Loucy (cell line): ENCODE measurements at regions not wholly inside any gene's neighbourhood (a gene's known extent, or its start where the extent isn't known, plus 50 kb on each side); places are given as distances from the start of the nearest gene placed in this dataset.

Source experiments
- H2AFZ ChIP-seq: fragments of 200-600 bp; sonication (generic); 2 replicates; pipeline ENCODE4 v1.6.0; 2016; ENCODE audit warnings: antibody characterized with exemption, mild to moderate bottlenecking, low read length, moderate library complexity
- H3F3A ChIP-seq: fragments of 200-600 bp; 2 replicates; pipeline ENCODE4 v1.6.0; 2016; ENCODE audit warnings: antibody characterized with exemption, low read depth, mild to moderate bottlenecking
- H3K27me3 ChIP-seq: fragments of 200-600 bp; sonication (generic); 2 replicates; pipeline ENCODE4 v1.6.1; 2014; ENCODE audit warnings: low read length, mild to moderate bottlenecking; ENCODE audit not compliant: insufficient read depth, poor library complexity, severe bottlenecking
- H3K36me3 ChIP-seq: fragments of 200-600 bp; sonication (generic); 2 replicates; pipeline ENCODE4 v1.6.1; 2016; ENCODE audit warnings: low read length; ENCODE audit not compliant: insufficient read depth
- H3K4me1 ChIP-seq: fragments of 200-600 bp; sonication (generic); 2 replicates; pipeline ENCODE4 v1.5.1; 2014; ENCODE audit warnings: low read length, mild to moderate bottlenecking; ENCODE audit not compliant: insufficient read depth, poor library complexity, severe bottlenecking
- H3K4me2 ChIP-seq: fragments of 200-600 bp; sonication (generic); 2 replicates; pipeline ENCODE4 v1.6.0; 2014; ENCODE audit warnings: antibody characterized with exemption, low read length, low read depth, mild to moderate bottlenecking; ENCODE audit not compliant: poor library complexity, severe bottlenecking
- H3K4me3 ChIP-seq: fragments of 200-600 bp; sonication (generic); 2 replicates; pipeline ENCODE4 v1.5.1; 2014; ENCODE audit warnings: low read length, mild to moderate bottlenecking, mixed read lengths; ENCODE audit not compliant: poor library complexity, severe bottlenecking
- H3K79me2 ChIP-seq: fragments of 200-600 bp; sonication (generic); 2 replicates; pipeline ENCODE4 v1.6.1; 2014; ENCODE audit warnings: low read length; ENCODE audit not compliant: insufficient read depth
- H3K9ac ChIP-seq: fragments of 200-600 bp; sonication (generic); 2 replicates; pipeline ENCODE4 v1.6.0; 2014; ENCODE audit warnings: mild to moderate bottlenecking, low read depth, low read length, moderate library complexity; ENCODE audit not compliant: poor library complexity, severe bottlenecking
- H3K9me2 ChIP-seq: fragments of 200-600 bp; sonication (generic); replicated peaks from 2 replicates; pipeline ENCODE4 v1.6.1; 2016; ENCODE audit warnings: low read depth, low read length, mixed read lengths
- H3K9me3 ChIP-seq: fragments of 200-600 bp; sonication (generic); 2 replicates; pipeline ENCODE4 v1.6.1; 2014; ENCODE audit warnings: mild to moderate bottlenecking, antibody characterized with exemption, low read length, low read depth; ENCODE audit not compliant: insufficient read depth
- H4K20me1 ChIP-seq: fragments of 200-600 bp; sonication (generic); 2 replicates; pipeline ENCODE4 v1.6.0; 2014; ENCODE audit warnings: antibody characterized with exemption, low read length, mild to moderate bottlenecking; ENCODE audit not compliant: insufficient read depth, poor library complexity, severe bottlenecking
- EZH2phosphoT487 ChIP-seq: fragments of 200-600 bp; IDR thresholded peaks from 2 replicates; pipeline ENCODE4 v1.6.1; 2018; ENCODE audit warnings: antibody characterized with exemption, mild to moderate bottlenecking, moderate library complexity, borderline replicate concordance
- TF ChIP-seq, protein P1 (sequence below): fragments of 200-600 bp; sonication (generic); conservative IDR thresholded peaks from 2 replicates; pipeline ENCODE4 v1.5.1; 2014; ENCODE audit warnings: mild to moderate bottlenecking, antibody characterized with exemption, low read length

DNA sequence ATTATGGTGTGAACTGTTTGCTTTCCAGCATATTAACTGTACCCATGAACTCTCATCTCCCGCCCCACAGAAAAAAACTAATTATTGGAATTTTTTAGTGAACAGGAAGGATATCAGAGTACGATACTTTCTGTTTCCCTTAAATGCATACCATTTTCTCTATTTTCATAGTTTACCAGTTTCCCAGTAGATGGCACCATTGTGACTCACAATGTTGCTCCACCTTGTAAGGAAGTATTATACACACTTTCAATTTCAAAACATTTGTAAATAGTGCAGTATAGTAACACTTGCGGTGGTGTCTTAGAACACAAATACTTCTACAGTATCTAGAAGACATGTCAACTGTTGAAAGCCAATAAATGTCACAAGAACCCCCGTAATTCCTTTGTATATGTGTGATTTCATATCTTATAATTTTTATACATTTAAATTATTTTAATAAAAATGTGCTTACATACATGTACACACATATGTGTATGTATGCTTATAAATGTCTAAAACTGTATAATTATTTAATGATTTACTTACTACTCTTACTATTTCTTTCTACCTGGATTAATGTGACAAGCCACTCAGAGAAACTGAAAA lies 167.3 kb downstream of the SLIT2 start:
- Histone ChIP-seq H2AFZ (peak overlapping the region; percentile 99), H3K27me3 (no peaks in the 10 kb centered on the region), H3K36me3 (no peaks in the 10 kb centered on the region), H4K20me1 (no peaks in the 10 kb centered on the region), H3F3A (no peaks in the 10 kb centered on the region), H3K9me3 (no peaks in the 10 kb centered on the region), H3K4me3 (peak overlapping the region; percentile 69), H3K9me2 (no peaks in the 10 kb centered on the region), H3K4me1 (no peaks in the 10 kb centered on the region), H3K79me2 (no peaks in the 10 kb centered on the region), H3K9ac (peak overlapping the region; percentile 45), H3K4me2 (peak overlapping the region; percentile 68)
- no peak for TF ChIP-seq EZH2phosphoT487
- TF ChIP-seq, protein P1, sequence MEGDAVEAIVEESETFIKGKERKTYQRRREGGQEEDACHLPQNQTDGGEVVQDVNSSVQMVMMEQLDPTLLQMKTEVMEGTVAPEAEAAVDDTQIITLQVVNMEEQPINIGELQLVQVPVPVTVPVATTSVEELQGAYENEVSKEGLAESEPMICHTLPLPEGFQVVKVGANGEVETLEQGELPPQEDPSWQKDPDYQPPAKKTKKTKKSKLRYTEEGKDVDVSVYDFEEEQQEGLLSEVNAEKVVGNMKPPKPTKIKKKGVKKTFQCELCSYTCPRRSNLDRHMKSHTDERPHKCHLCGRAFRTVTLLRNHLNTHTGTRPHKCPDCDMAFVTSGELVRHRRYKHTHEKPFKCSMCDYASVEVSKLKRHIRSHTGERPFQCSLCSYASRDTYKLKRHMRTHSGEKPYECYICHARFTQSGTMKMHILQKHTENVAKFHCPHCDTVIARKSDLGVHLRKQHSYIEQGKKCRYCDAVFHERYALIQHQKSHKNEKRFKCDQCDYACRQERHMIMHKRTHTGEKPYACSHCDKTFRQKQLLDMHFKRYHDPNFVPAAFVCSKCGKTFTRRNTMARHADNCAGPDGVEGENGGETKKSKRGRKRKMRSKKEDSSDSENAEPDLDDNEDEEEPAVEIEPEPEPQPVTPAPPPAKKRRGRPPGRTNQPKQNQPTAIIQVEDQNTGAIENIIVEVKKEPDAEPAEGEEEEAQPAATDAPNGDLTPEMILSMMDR = peak; percentile 65

DNA sequence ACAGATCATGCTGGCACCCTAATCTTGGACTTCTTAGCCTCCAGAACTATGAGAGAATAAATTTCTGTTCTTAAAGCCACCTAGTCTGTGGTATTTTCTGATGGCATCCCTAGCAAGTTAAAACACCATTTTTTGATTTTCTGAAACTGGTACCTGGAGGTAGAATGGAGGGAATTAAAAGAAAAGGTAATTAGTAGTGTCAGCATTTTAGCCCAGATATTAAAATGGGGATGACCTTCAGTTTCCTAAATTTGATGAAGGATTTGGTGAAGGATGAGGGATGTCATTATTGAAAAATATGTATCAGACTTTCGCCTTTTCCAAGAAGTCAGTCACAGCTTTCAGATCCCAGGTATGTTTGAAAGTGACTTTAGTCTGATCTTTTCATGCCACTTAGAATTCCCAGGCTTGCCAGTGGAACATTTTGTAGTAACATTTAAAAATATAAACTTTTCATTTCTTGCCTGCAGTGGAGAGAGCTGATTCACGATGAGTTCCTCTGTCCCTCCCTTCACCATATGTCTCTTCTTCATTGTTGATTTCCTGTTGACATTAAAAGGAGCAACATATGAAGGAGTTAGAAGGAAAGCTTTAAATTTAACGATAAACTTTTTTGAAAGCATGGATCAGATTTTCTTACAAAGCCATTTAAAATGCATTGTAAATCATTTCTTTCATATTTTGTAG lies 169.4 kb downstream of the SLIT2 start:
- Histone ChIP-seq H3K9me3 (no peaks in the 10 kb centered on the region), H3K36me3 (no peaks in the 10 kb centered on the region), H4K20me1 (no peaks in the 10 kb centered on the region), H2AFZ (peak overlapping the region; percentile 30; the same call in 1 of the 2 replicates), H3K4me1 (no peaks in the 10 kb centered on the region), H3K9me2 (no peaks in the 10 kb centered on the region), H3F3A (no peaks in the 10 kb centered on the region), H3K4me2 (no peak overlapping the region), H3K4me3 (no peak overlapping the region), H3K9ac (no peak overlapping the region), H3K27me3 (no peaks in the 10 kb centered on the region), H3K79me2 (no peaks in the 10 kb centered on the region)
- no peak for TF ChIP-seq EZH2phosphoT487
- TF ChIP-seq, protein P1 = no peak

DNA sequence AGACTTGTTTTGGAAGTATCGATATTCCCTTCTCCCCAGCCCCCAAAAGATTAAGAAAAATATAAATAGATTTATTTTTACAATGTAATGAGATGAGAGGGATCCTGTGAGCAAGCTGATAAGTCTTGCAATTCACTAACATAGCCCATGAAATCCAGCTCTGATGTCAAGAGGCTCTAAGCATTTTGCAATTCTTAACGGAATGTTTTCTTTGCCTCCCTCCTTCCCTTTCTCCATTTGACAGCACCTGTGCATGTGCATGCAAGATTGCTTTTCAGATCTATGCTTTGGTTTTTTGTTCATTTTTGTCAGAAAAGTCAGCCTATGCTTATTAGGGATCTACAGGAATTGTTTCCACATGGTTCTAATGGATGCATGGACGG lies 169.9 kb downstream of the SLIT2 start:
- H2AFZ ChIP-seq = peak overlapping the region; percentile 56
- H3K9me2 ChIP-seq = no peaks in the 10 kb centered on the region
- TF ChIP-seq EZH2phosphoT487 = no peak

DNA sequence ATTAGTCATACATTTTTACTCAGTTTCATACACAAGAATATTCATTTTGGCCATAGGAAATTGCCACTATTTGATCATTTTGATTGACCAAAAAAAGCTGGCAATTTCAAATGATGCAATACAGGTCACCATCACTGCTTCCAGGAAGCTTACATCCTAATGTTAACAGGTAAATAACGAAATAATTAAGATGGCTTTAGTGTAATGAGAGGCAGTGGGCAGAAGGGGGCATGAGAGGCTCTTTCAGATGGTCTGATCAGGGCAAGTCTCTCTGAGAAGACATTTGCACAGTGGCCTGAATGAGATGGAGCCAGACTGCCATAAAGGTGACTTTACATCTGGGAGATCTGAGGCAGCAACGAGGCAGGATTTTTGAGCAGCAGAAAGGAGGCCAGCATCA lies 170.7 kb downstream of the SLIT2 start:
- 0 out of 2 replicates have a peak overlapping the region, but pooled peaks have one; percentile 54 for H2AFZ ChIP-seq
- TF ChIP-seq EZH2phosphoT487 = no peak
- TF ChIP-seq, protein P1 = peak; percentile 61

More for the DNA sequence above, 169.9 kb downstream of the SLIT2 start:
- no peaks in the 10 kb centered on the region for H4K20me1 ChIP-seq
- H3K79me2 ChIP-seq = no peaks in the 10 kb centered on the region
- H3K9me3 ChIP-seq = no peaks in the 10 kb centered on the region
- no peak overlapping the region for H3K9ac ChIP-seq
- H3K4me2 ChIP-seq = no peak overlapping the region
- H3K4me3 ChIP-seq = no peak overlapping the region
- no peaks in the 10 kb centered on the region for H3K27me3 ChIP-seq
- no peaks in the 10 kb centered on the region for H3K4me1 ChIP-seq
- no peaks in the 10 kb centered on the region for H3K36me3 ChIP-seq
- no peaks in the 10 kb centered on the region for H3F3A ChIP-seq

More for the DNA sequence above, 170.7 kb downstream of the SLIT2 start:
- Histone ChIP-seq H4K20me1 (no peaks in the 10 kb centered on the region), H3K79me2 (no peaks in the 10 kb centered on the region), H3K4me2 (no peak overlapping the region), H3K36me3 (no peaks in the 10 kb centered on the region), H3K27me3 (no peaks in the 10 kb centered on the region), H3K9me2 (no peaks in the 10 kb centered on the region), H3K9ac (no peak overlapping the region), H3K4me1 (no peaks in the 10 kb centered on the region), H3K4me3 (no peak overlapping the region), H3F3A (no peaks in the 10 kb centered on the region), H3K9me3 (no peaks in the 10 kb centered on the region)
